ENCODE measurements at regions not wholly inside any gene's neighbourhood (a gene's known extent, or its start where the extent isn't known, plus 50 kb on each side); places are given as distances from the start of the nearest gene placed in this dataset.

DNA sequence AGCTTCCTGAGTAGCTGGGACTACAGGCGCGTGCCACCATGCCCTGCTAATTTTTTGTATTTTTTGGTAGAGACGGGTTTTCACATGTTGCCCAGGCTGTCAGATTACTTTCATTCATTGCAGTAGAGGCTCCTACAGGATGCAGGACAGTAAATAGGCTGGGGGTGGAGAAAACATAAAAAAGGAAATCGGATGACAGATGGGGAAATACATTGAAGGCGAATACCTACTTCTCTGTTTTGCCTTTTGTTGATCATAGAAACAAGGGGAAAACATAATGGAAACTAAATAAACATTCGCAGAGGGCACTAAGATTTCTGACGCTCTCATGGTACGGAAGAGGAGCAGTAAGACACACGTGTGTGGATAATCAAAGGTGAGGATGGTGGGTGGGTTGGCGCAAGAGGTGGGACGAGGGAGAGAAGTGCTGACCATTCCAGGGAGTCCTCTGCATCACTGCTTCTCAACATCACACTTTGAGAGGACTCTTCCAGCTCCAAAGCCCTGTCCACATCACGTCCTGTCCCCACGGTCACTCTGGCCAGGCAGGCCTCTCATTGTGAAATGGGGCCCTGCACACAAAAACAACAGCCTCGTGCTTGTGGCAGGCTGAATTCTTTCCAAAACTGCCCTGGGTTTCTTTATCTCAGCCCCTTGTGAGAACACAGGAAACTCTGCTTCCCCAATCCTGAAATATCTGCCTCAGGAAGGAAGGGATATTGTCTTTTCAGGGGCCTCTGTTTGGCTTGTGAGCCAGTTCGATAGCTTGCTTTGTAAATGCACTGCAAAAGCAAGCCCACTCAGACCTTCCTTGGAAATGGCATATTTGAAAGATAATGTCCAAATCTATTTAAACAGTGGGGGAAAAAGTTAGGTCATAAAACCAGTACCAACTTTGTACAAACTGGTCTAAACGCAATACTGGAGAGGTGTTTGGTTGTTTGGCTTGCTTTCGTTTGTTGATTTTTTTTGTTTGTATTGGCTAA lies 188.5 kb downstream of the FOXO1 start:
- H3K4me1 Mint-ChIP-seq: peaks cover 18% of the 10 kb centered on the region

GRCh38 chr13:40478775-40479174 lies 187.7 kb downstream of the FOXO1 start:
- ATAC-seq (replicated peaks; ENCODE audit: extremely low read depth, poor library complexity, severe bottlenecking): no peak
- DNase-seq (ENCODE audit: low spot score in 2 of 2): no peak
- H3K9me3 Mint-ChIP-seq: no peaks in the 10 kb centered on the region
- no peak overlapping the region for H3K4me3 Mint-ChIP-seq
- H3K27ac Mint-ChIP-seq (ENCODE audit: low read depth): no peak overlapping the region
- no peaks in the 10 kb centered on the region for H3K36me3 Mint-ChIP-seq (ENCODE audit: insufficient read depth)
- H3K4me1 Mint-ChIP-seq: peaks cover 20% of the 10 kb centered on the region
- H3K27me3 Mint-ChIP-seq: no peaks in the 10 kb centered on the region

More for the DNA sequence above, 188.5 kb downstream of the FOXO1 start:
- Mint-ChIP-seq H3K9me3 (no peaks in the 10 kb centered on the region), H3K27me3 (no peaks in the 10 kb centered on the region), H3K4me3 (no peak overlapping the region), H3K36me3 (ENCODE audit: insufficient read depth) (no peaks in the 10 kb centered on the region), H3K27ac (ENCODE audit: low read depth) (no peak overlapping the region)
- ATAC-seq (replicated peaks; ENCODE audit: extremely low read depth, poor library complexity, severe bottlenecking) (no peak), DNase-seq (ENCODE audit: low spot score in 2 of 2) (no peak)

- Mint-ChIP-seq H3K36me3 (ENCODE audit: insufficient read depth) (peaks cover 2% of the 10 kb centered on the region), H3K27me3 (no peaks in the 10 kb centered on the region), H3K4me1 (peaks cover 25% of the 10 kb centered on the region), H3K9me3 (peaks cover 4% of the 10 kb centered on the region), H3K4me3 (no peak overlapping the region), H3K27ac (ENCODE audit: low read depth) (no peak overlapping the region)
- ATAC-seq (replicated peaks; ENCODE audit: extremely low read depth, poor library complexity, severe bottlenecking) (no peak), DNase-seq (ENCODE audit: low spot score in 2 of 2) (no peak)
These were observed 187.1 kb downstream of the FOXO1 start for GRCh38 chr13:40479196-40479845.

DNA sequence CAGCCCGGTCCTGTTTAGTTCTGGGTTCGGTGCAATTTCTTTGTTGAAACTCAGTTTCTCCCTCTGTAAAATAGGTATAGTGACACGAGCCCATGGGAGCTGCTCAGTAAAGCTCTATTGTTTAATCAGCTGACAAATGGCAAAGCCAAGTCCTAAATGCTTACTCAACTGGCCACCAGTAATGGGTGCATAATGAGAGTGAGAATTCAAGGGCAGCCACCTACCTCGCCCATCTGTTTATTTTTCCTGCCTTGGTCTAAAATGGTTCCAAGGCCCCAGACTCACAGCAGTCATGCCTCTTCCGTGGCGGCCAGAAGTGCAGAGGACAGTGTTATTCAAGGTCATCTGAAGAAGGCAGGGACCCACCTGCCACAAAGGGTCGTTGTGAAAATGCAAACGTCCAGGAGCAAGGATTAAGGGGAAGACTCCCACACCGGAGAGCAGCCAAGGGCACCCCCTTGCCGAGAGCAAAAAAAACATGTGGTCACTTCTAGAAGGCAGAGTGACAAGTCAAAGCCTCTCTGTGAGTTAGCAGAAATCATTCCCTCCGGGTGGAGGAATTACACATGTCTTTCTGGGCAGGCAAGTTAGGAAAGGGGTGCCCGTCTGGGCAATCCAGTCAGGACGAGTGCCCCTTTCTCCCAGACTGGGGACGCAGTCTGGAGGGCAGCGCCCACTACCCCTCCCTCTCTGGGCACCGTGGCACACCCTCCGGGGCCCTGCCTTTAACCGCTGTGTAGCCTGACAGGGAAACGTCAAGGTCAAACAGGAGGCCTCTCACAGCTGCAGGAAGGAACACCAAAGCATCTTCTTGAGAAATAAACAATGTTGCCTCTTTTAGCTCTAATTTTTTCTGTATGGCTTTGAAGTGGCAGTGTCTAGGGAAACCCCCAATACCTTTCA lies 186.2 kb downstream of the FOXO1 start:
- peaks cover 2% of the 10 kb centered on the region for H3K36me3 Mint-ChIP-seq (ENCODE audit: insufficient read depth)
- peaks cover 5% of the 10 kb centered on the region for H3K9me3 Mint-ChIP-seq
- DNase-seq (ENCODE audit: low spot score in 2 of 2): no peak
- no peaks in the 10 kb centered on the region for H3K27me3 Mint-ChIP-seq
- no peak overlapping the region for H3K27ac Mint-ChIP-seq (ENCODE audit: low read depth)
- peak overlapping the region; percentile 13 for H3K4me3 Mint-ChIP-seq
- no peak for ATAC-seq (replicated peaks; ENCODE audit: extremely low read depth, poor library complexity, severe bottlenecking)
- peaks cover 35% of the 10 kb centered on the region for H3K4me1 Mint-ChIP-seq

GRCh38 chr13:40480915-40481516 lies 185.4 kb downstream of the FOXO1 start:
- H3K36me3 Mint-ChIP-seq (ENCODE audit: insufficient read depth): peaks cover 2% of the 10 kb centered on the region
- peak overlapping the region; percentile 13 for H3K4me3 Mint-ChIP-seq
- peaks cover 5% of the 10 kb centered on the region for H3K9me3 Mint-ChIP-seq
- H3K27me3 Mint-ChIP-seq: no peaks in the 10 kb centered on the region
- DNase-seq (ENCODE audit: low spot score in 2 of 2): no peak
- no peak for ATAC-seq (replicated peaks; ENCODE audit: extremely low read depth, poor library complexity, severe bottlenecking)
- H3K27ac Mint-ChIP-seq (ENCODE audit: low read depth): no peak overlapping the region
- peaks cover 42% of the 10 kb centered on the region for H3K4me1 Mint-ChIP-seq

DNA sequence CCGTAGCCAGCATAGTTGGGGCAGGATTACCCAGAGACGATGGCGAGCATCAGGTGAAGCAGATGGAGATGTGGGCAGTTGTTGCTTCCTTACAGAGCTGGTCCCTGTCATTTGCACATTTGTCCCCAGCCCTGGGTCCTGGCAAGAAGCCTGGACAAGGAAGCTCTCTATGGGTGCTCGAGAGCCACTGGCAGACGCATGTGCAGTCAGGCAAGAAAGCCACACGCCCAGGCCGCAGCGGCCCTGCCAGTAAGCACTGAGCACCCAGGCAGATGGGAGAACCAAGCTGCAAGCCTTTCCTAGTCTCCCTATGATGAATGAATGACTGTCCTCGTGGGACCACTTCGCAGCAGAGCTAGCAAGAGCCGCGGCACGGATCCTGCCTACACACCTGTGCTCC lies 182.8 kb downstream of the FOXO1 start:
- Mint-ChIP-seq H3K4me1 (peaks cover 59% of the 10 kb centered on the region), H3K36me3 (ENCODE audit: insufficient read depth) (peaks cover 2% of the 10 kb centered on the region), H3K27ac (ENCODE audit: low read depth) (peak overlapping the region; percentile 92), H3K4me3 (peak overlapping the region; percentile 55), H3K27me3 (no peaks in the 10 kb centered on the region), H3K9me3 (peaks cover 5% of the 10 kb centered on the region)
- ATAC-seq (replicated peaks; ENCODE audit: extremely low read depth, poor library complexity, severe bottlenecking) (no peak), DNase-seq (ENCODE audit: low spot score in 2 of 2) (no peak)

DNA sequence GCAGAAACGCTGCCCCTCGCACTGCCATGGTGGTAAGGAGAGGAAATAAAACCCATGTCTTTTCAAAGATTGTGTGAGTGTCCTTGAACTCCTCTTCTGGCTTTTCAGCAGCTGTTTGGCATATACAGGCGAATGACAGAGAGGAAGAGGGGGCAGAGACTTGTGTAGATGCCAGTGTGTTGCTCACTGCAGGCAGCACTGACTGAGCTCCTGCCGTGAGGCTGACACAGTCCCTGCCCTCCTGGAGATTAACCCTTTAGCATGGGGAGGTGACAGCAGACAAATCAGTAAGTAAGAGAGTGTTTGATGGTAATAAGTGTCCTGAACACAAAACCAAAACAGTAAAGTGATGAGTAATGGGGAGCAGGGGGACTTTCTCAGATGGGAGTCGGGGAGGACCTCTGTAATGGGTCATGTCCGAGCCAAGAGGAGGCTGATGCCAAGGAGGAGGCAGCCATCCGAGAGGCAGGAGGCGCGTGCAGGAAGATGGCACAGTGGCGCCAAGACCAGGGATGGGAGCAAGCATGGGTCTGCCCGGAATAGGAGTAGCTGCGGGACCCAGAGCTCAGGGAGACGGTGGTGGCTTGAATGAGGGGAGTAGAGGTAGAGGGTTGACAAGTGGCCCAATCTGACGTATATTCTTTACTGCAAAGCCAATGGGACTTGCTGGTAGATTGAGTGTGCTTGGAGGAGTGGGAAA lies 182.2 kb downstream of the FOXO1 start:
- peaks cover 2% of the 10 kb centered on the region for H3K36me3 Mint-ChIP-seq (ENCODE audit: insufficient read depth)
- DNase-seq (ENCODE audit: low spot score in 2 of 2) (no peak), ATAC-seq (replicated peaks; ENCODE audit: extremely low read depth, poor library complexity, severe bottlenecking) (no peak)
- H3K27ac Mint-ChIP-seq (ENCODE audit: low read depth): peak overlapping the region; percentile 92
- H3K4me3 Mint-ChIP-seq: peak overlapping the region; percentile 55
- no peaks in the 10 kb centered on the region for H3K27me3 Mint-ChIP-seq
- peaks cover 65% of the 10 kb centered on the region for H3K4me1 Mint-ChIP-seq
- H3K9me3 Mint-ChIP-seq: peaks cover 5% of the 10 kb centered on the region

GRCh38 chr13:40484974-40485373 lies 181.5 kb downstream of the FOXO1 start:
- H3K9me3 Mint-ChIP-seq: peaks cover 5% of the 10 kb centered on the region
- peak overlapping the region; percentile 55 for H3K4me3 Mint-ChIP-seq
- H3K27me3 Mint-ChIP-seq: no peaks in the 10 kb centered on the region
- peaks cover 73% of the 10 kb centered on the region for H3K4me1 Mint-ChIP-seq
- peak overlapping the region; percentile 92 for H3K27ac Mint-ChIP-seq (ENCODE audit: low read depth)
- peaks cover 2% of the 10 kb centered on the region for H3K36me3 Mint-ChIP-seq (ENCODE audit: insufficient read depth)
- DNase-seq (ENCODE audit: low spot score in 2 of 2) (no peak), ATAC-seq (replicated peaks; ENCODE audit: extremely low read depth, poor library complexity, severe bottlenecking) (no peak)

DNA sequence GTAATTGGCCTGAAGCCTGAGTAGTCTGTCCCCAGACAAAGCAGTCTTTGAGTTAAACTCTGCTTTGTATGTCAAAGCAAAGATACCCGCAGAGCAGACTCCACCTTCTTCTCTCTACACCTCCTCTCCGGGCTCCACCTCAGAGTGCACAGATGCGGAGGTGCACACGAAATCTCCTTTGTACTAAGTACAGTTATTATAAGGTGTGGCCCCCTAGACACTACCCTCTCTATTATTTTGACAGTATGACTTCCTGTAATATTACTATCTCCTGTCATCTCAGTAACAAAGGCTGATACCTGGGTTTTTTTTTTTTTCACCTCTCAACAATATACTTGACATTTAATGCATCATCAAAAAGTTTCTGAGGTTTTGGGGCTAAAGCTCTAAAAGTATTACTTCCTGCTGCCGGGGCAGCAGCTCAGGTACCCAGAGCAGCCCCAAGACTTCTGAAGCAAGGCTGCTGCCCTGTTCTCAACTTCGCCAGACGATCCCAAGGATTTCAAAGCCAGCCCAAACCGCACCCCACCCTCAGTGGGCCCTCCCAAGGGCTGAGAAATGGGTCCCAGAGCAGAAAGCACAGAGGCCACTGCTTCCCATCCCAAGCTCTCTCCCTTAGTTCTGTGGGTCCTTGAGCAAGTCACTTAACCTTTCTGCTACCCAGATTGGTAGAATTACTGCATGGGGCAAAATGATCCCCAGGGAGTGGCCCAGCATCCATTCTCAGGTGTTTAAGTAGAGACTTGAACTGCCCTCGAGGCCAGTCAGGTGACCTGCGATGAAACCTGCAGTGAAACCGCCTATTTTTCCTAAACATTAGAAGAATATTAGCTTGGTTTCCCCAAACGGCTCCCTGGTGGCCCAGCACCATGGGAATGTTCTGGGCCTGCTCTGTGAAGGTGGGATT lies 180.6 kb downstream of the FOXO1 start:
- H3K4me3 Mint-ChIP-seq: peak overlapping the region; percentile 25
- H3K4me1 Mint-ChIP-seq: peaks cover 74% of the 10 kb centered on the region
- peaks cover 2% of the 10 kb centered on the region for H3K36me3 Mint-ChIP-seq (ENCODE audit: insufficient read depth)
- DNase-seq (ENCODE audit: low spot score in 2 of 2): peak; percentile 39 to 71
- peak overlapping the region; percentile 92 for H3K27ac Mint-ChIP-seq (ENCODE audit: low read depth)
- peaks cover 5% of the 10 kb centered on the region for H3K9me3 Mint-ChIP-seq
- H3K27me3 Mint-ChIP-seq: no peaks in the 10 kb centered on the region
- ATAC-seq (replicated peaks; ENCODE audit: extremely low read depth, poor library complexity, severe bottlenecking): peak; percentile 96

- no peak for ATAC-seq (replicated peaks; ENCODE audit: extremely low read depth, poor library complexity, severe bottlenecking)
- H3K4me3 Mint-ChIP-seq: peak overlapping the region; percentile 25
- peak overlapping the region; percentile 92 for H3K27ac Mint-ChIP-seq (ENCODE audit: low read depth)
- DNase-seq (ENCODE audit: low spot score in 2 of 2): no peak
- peaks cover 5% of the 10 kb centered on the region for H3K9me3 Mint-ChIP-seq
- peaks cover 3% of the 10 kb centered on the region for H3K36me3 Mint-ChIP-seq (ENCODE audit: insufficient read depth)
- H3K27me3 Mint-ChIP-seq: no peaks in the 10 kb centered on the region
- peaks cover 74% of the 10 kb centered on the region for H3K4me1 Mint-ChIP-seq
These were observed 179.8 kb downstream of the FOXO1 start for GRCh38 chr13:40486518-40487163.

Data from central memory CD8-positive, alpha-beta T cell (primary cell).